ENCODE measurements at regions not wholly inside any gene's neighbourhood (a gene's known extent, or its start where the extent isn't known, plus 50 kb on each side); places are given as distances from the start of the nearest gene placed in this dataset.

DNA sequence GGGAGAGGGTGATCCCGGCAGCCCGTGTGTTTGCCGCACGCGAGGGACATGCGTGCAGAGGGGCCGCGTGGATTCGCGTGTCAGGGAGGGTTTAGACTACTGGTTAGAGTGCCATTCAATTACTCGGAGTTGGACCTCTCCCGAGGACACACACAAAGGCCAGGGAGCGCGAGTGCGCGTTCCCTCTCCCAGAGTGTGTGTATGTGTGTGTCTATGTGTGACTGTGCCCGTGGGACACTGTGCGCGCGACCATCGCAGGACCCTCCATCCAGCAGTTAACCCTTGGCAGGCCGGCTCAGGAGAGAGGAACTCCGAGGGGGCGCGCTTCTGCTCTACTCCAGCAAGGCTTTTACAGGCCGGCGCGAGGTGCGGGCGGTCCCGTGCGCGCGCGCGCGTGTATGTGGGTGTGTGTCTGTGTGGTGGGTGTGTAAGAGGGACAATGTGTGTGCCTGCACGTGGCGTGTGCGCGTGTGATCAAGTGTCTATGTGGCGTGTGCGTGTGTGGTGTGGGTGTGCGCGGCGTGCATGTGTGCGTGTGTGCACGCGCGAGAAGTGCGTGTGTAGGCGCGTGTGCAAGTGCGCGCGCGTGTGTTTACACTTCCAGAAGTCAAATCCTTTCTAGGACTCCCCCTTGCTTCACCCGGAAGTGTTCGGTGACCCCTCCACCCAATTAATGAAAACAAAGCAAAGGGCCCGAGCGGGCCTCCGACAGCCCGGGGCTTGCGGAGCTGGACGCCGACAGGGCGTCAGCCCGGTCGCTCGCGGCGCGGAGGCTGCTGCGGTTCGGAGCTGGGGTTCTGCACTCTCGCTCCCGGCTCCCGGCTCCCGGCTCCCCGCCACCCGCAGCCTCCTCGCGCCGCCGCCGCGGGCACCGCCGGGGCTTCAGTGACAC lies 75.3 kb upstream of the TBCA start:
- H3K79me2 ChIP-seq (ENCODE audit: control insufficient read depth, insufficient read depth, low read length) = no peaks in the 10 kb centered on the region
- intact Hi-C loops (cut with micrococcal nuclease; ENCODE audit: unreplicated experiment) (loop anchor here (5.0 to 10.0 kb wide), 3 partner anchors 86 to 219 kb away; no protein-coding TSS in a partner anchor), in situ Hi-C loops (cut with MboI) (no loop called here)
- H3K36me3 ChIP-seq (ENCODE audit: control insufficient read depth in 2 of 2, insufficient read depth in 2 of 2, low read length in 1 of 2) = no peaks in the 10 kb centered on the region
- no peak for FAIRE-seq
- peak overlapping the region; percentile 78 for H2AFZ ChIP-seq (ENCODE audit: control insufficient read depth, low read depth, low read length)
- H3K4me2 ChIP-seq (ENCODE audit: control insufficient read depth, insufficient read depth) = peak overlapping the region; percentile 93
- RAD21 ChIA-PET (ENCODE audit: unreplicated experiment) = interaction anchor here (0.7 kb wide), 1 partner anchor 217 kb away, joined by 4 read pairs; no protein-coding TSS in a partner anchor
- no peaks in the 10 kb centered on the region; the same call in 2 of the 3 replicates for H3K9me3 ChIP-seq (replicated peaks; ENCODE audit: control insufficient read depth, insufficient read depth, low read length)
- H3K27ac ChIP-seq (ENCODE audit: control insufficient read depth, insufficient read depth) = peak overlapping the region; percentile 78
- H3K27me3 ChIP-seq (replicated peaks in 1 of 2; ENCODE audit: control insufficient read depth in 2 of 2, insufficient read depth in 2 of 2, low read length in 1 of 2) = no peaks in the 10 kb centered on the region
- SMC1A ChIA-PET (ENCODE audit: uncharacterized antibody, unreplicated experiment) = interaction anchor here (1.2 to 3.8 kb wide), 5 partner anchors 27 to 359 kb away, joined by 3 to 31 read pairs (median 4); partner anchors contain the start of gene WDR41
- peak overlapping the region; percentile 58 for H3K9ac ChIP-seq (ENCODE audit: control insufficient read depth, insufficient read depth, low read length)
- 35% methylated on average over 84 of the region's 89 CpGs for WGBS (ENCODE audit: insufficient coverage, insufficient replicate concordance, low lambda C conversion rate, missing lambda C conversion rate)
- H4K20me1 ChIP-seq (ENCODE audit: control insufficient read depth, insufficient read depth) = no peaks in the 10 kb centered on the region
- CTCF ChIA-PET = no interaction called here
- POLR2A ChIA-PET = interaction anchor here (1.0 kb wide), 1 partner anchor 56 kb away, joined by 3 read pairs; no protein-coding TSS in a partner anchor
- peaks cover 3% of the 10 kb centered on the region; the same call in 1 of the 2 replicates for H3K4me1 ChIP-seq (ENCODE audit: control insufficient read depth, insufficient read depth, low read length)
- no peak for DNase-seq (ENCODE audit: low read depth, low spot score)
- ATAC-seq = peak; percentile 9
- BruUV-seq (replicated peaks) = no TSS peak
- peak overlapping the region; percentile 76 for H3K4me3 ChIP-seq
- no peak for TF ChIP-seq MYC (IDR thresholded peaks at IDR 0.05; ENCODE audit: insufficient read depth, insufficient read length, insufficient replicate concordance, low read length, severe bottlenecking)
- TF ChIP-seq NR2C1 (IDR thresholded peaks at IDR 0.05) = peak; percentile 81
- TF ChIP-seq IKZF1 (conservative IDR thresholded peaks at IDR 0.05) = peak; percentile 4; the same call in 1 of the 2 replicates
- TF ChIP-seq FOS (IDR thresholded peaks at IDR 0.05; ENCODE audit: borderline replicate concordance, extremely low read depth, insufficient read length) = no peak
- TF ChIP-seq GABPA (IDR thresholded peaks at IDR 0.05; ENCODE audit: low read depth) = peak; percentile 38
- TF ChIP-seq, protein P1, sequence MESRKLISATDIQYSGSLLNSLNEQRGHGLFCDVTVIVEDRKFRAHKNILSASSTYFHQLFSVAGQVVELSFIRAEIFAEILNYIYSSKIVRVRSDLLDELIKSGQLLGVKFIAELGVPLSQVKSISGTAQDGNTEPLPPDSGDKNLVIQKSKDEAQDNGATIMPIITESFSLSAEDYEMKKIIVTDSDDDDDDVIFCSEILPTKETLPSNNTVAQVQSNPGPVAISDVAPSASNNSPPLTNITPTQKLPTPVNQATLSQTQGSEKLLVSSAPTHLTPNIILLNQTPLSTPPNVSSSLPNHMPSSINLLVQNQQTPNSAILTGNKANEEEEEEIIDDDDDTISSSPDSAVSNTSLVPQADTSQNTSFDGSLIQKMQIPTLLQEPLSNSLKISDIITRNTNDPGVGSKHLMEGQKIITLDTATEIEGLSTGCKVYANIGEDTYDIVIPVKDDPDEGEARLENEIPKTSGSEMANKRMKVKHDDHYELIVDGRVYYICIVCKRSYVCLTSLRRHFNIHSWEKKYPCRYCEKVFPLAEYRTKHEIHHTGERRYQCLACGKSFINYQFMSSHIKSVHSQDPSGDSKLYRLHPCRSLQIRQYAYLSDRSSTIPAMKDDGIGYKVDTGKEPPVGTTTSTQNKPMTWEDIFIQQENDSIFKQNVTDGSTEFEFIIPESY (IDR thresholded peaks at IDR 0.05) = peak; percentile 18; the same call in 1 of the 2 replicates
- 0 out of 2 replicates have a peak, but pooled peaks have one; percentile 16 for TF ChIP-seq DPF2 (IDR thresholded peaks at IDR 0.05)
- TF ChIP-seq BHLHE40 (IDR thresholded peaks at IDR 0.05; ENCODE audit: borderline replicate concordance in 1 of 2, low read depth in 2 of 2, low read length in 1 of 2) = peak in 1 of 2 experiments; percentile 64; a peak in 2 of 4 replicates
- no peak for TF ChIP-seq SUPT20H (IDR thresholded peaks at IDR 0.05; ENCODE audit: borderline replicate concordance, control insufficient read depth, low read depth, low read length)
- no peak for TF ChIP-seq EZH2 (IDR thresholded peaks at IDR 0.05; ENCODE audit: borderline replicate concordance, control insufficient read depth, low read depth, low read length)
- no peak for TF ChIP-seq CEBPB (IDR thresholded peaks at IDR 0.05; ENCODE audit: borderline replicate concordance in 1 of 2, low read depth in 2 of 2, low read length in 2 of 2)
- no peak for TF ChIP-seq CREM (IDR thresholded peaks at IDR 0.05; ENCODE audit: low read depth)
- no peak for TF ChIP-seq BCL11A (IDR thresholded peaks at IDR 0.05; ENCODE audit: low read depth, low read length)
- TF ChIP-seq, protein P2, sequence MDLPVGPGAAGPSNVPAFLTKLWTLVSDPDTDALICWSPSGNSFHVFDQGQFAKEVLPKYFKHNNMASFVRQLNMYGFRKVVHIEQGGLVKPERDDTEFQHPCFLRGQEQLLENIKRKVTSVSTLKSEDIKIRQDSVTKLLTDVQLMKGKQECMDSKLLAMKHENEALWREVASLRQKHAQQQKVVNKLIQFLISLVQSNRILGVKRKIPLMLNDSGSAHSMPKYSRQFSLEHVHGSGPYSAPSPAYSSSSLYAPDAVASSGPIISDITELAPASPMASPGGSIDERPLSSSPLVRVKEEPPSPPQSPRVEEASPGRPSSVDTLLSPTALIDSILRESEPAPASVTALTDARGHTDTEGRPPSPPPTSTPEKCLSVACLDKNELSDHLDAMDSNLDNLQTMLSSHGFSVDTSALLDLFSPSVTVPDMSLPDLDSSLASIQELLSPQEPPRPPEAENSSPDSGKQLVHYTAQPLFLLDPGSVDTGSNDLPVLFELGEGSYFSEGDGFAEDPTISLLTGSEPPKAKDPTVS (IDR thresholded peaks at IDR 0.05; ENCODE audit: low read depth, low read length) = no peak
- no peak for TF ChIP-seq POLR2AphosphoS5 (IDR thresholded peaks at IDR 0.05; ENCODE audit: low read length)
- TF ChIP-seq NR2F1 (conservative IDR thresholded peaks at IDR 0.05) = 0 out of 2 replicates have a peak, but pooled peaks have one; percentile 44
